A549 (cell line): ENCODE measurements at regions not wholly inside any gene's neighbourhood (a gene's known extent, or its start where the extent isn't known, plus 50 kb on each side); places are given as distances from the start of the nearest gene placed in this dataset.

Experiments
- CBX8 ChIP-seq: fragments of 200-600 bp; sonication (generic); IDR thresholded peaks from 2 replicates; pipeline ENCODE4 v1.6.1; 2016
- EP300 ChIP-seq, 2 experiments: fragments of >200 bp; sonication (Bioruptor Twin); formaldehyde crosslinking; IDR thresholded peaks; 2 replicates in 1 of 2; 3 replicates in 1 of 2; pipeline ENCODE4 v1.6.1; 2016 to 2017
- FOSL2 ChIP-seq, 2 experiments: fragments of 450-650 bp in 1 of 2; fragments of >200 bp in 1 of 2; sonication (Bioruptor Twin) in 1 of 2; formaldehyde crosslinking; IDR thresholded peaks; 2 replicates each; pipeline versions ENCODE4 v1.5.0 to v1.6.1; 2016 to 2020; ENCODE audit warnings: mild to moderate bottlenecking in 1 of 2, moderate library complexity in 1 of 2
- HDAC2 ChIP-seq: fragments of 200-600 bp; sonication (generic); IDR thresholded peaks from 2 replicates; pipeline ENCODE4 v1.6.1; 2016
- JUN ChIP-seq, 2 experiments: fragments of >200 bp; sonication (Bioruptor Twin); formaldehyde crosslinking; IDR thresholded peaks; 2 replicates in 1 of 2; 3 replicates in 1 of 2; pipeline ENCODE4 v1.6.1; 2016 to 2017
- JUNB ChIP-seq: fragments of >200 bp; sonication (Bioruptor Twin); formaldehyde crosslinking; IDR thresholded peaks from 2 replicates; pipeline ENCODE4 v1.6.1; 2016
- KDM1A ChIP-seq: fragments of 200-600 bp; sonication (generic); IDR thresholded peaks from 2 replicates; pipeline ENCODE4 v1.6.1; 2016; ENCODE audit warnings: low read depth, mild to moderate bottlenecking
- NPAS2 ChIP-seq: fragments of 250-450 bp; sonication (Bioruptor Pico); IDR thresholded peaks from 2 replicates; pipeline ENCODE4 v1.8.0; 2022; ENCODE audit warnings: mild to moderate bottlenecking, moderate library complexity, borderline replicate concordance
- POLR2A ChIP-seq: IDR thresholded peaks from 2 replicates; pipeline ENCODE4 v1.6.1; 2012; ENCODE audit warnings: mild to moderate bottlenecking, low read length
- ZC3H11A ChIP-seq: fragments of 450-650 bp; IDR thresholded peaks from 2 replicates; pipeline ENCODE4 v1.6.1; 2014; ENCODE audit warnings: antibody characterized with exemption, mild to moderate bottlenecking
- ZFP36 ChIP-seq: fragments of 450-650 bp; IDR thresholded peaks from 2 replicates; pipeline ENCODE4 v1.6.1; 2014; ENCODE audit warnings: borderline replicate concordance; ENCODE audit not compliant: partially characterized antibody
- TF ChIP-seq, protein P1 (sequence below): fragments of >200 bp; sonication (Bioruptor Twin); formaldehyde crosslinking; IDR thresholded peaks from 3 replicates; pipeline ENCODE4 v1.5.1; 2016
- TF ChIP-seq, protein P2 (sequence below): IDR thresholded peaks from 2 replicates; pipeline ENCODE4 v1.6.1; 2012
- TF ChIP-seq, protein P3 (sequence below): IDR thresholded peaks from 2 replicates; pipeline ENCODE4 v1.6.1; 2012; ENCODE audit warnings: low read depth, borderline replicate concordance

- TF ChIP-seq, protein P1, sequence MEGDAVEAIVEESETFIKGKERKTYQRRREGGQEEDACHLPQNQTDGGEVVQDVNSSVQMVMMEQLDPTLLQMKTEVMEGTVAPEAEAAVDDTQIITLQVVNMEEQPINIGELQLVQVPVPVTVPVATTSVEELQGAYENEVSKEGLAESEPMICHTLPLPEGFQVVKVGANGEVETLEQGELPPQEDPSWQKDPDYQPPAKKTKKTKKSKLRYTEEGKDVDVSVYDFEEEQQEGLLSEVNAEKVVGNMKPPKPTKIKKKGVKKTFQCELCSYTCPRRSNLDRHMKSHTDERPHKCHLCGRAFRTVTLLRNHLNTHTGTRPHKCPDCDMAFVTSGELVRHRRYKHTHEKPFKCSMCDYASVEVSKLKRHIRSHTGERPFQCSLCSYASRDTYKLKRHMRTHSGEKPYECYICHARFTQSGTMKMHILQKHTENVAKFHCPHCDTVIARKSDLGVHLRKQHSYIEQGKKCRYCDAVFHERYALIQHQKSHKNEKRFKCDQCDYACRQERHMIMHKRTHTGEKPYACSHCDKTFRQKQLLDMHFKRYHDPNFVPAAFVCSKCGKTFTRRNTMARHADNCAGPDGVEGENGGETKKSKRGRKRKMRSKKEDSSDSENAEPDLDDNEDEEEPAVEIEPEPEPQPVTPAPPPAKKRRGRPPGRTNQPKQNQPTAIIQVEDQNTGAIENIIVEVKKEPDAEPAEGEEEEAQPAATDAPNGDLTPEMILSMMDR: no peak
- TF ChIP-seq, protein P2, sequence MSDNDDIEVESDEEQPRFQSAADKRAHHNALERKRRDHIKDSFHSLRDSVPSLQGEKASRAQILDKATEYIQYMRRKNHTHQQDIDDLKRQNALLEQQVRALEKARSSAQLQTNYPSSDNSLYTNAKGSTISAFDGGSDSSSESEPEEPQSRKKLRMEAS: no peak
- TF ChIP-seq CBX8 (no peak), ZFP36 (no peak), JUN (IDR thresholded peaks at IDR 0.05) (no peak), EP300 (IDR thresholded peaks at IDR 0.05) (no peak), NPAS2 (no peak), POLR2A (no peak), FOSL2 (IDR thresholded peaks at IDR 0.05) (no peak), FOSL2 (CRISPR knock-in tag; IDR thresholded peaks at IDR 0.05) (no peak), ZC3H11A (no peak), KDM1A (no peak), HDAC2 (no peak), JUNB (no peak)
- TF ChIP-seq, protein P3, sequence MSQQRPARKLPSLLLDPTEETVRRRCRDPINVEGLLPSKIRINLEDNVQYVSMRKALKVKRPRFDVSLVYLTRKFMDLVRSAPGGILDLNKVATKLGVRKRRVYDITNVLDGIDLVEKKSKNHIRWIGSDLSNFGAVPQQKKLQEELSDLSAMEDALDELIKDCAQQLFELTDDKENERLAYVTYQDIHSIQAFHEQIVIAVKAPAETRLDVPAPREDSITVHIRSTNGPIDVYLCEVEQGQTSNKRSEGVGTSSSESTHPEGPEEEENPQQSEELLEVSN: no peak
Observed at GRCh38 chr12:91801048-91801447, 344.6 kb downstream of the BTG1 start.
